ENCODE measurements at regions not wholly inside any gene's neighbourhood (a gene's known extent, or its start where the extent isn't known, plus 50 kb on each side); places are given as distances from the start of the nearest gene placed in this dataset.

GRCh38 chr12:88644946-88645702, 64.9 kb upstream of the KITLG start:
- no peak for TF ChIP-seq POLR2A (IDR thresholded peaks at IDR 0.05)
- no peak for TF ChIP-seq CTCF (IDR thresholded peaks at IDR 0.05)
